Endothelial cell (in vitro differentiated cells): ENCODE measurements at regions not wholly inside any gene's neighbourhood (a gene's known extent, or its start where the extent isn't known, plus 50 kb on each side); places are given as distances from the start of the nearest gene placed in this dataset.

Experiments
- DNase-seq: peaks from one replicate; pipeline ENCODE4 v3.0.0; 2021; ENCODE audit warnings: low spot score
- H3K27ac Mint-ChIP-seq: one replicate; pipeline ENCODE4 v1.8.0; 2021; ENCODE audit warnings: mixed read lengths, inconsistent platforms; ENCODE audit not compliant: unreplicated experiment
- H3K27me3 Mint-ChIP-seq: one replicate; pipeline ENCODE4 v1.8.0; 2021; ENCODE audit warnings: mild to moderate bottlenecking, moderate library complexity, mixed read lengths, inconsistent platforms; ENCODE audit not compliant: unreplicated experiment
- H3K36me3 Mint-ChIP-seq: one replicate; pipeline ENCODE4 v1.8.0; 2021; ENCODE audit warnings: mild to moderate bottlenecking, low read depth, mixed read lengths, inconsistent platforms; ENCODE audit not compliant: unreplicated experiment
- H3K4me1 Mint-ChIP-seq: one replicate; pipeline ENCODE4 v1.8.0; 2021; ENCODE audit warnings: mild to moderate bottlenecking, mixed read lengths, inconsistent platforms; ENCODE audit not compliant: unreplicated experiment
- H3K4me3 Mint-ChIP-seq: one replicate; pipeline ENCODE4 v1.8.0; 2021; ENCODE audit warnings: mild to moderate bottlenecking, mixed read lengths, inconsistent platforms; ENCODE audit not compliant: unreplicated experiment
- H3K9me3 Mint-ChIP-seq: one replicate; pipeline ENCODE4 v1.8.0; 2021; ENCODE audit warnings: mixed read lengths, inconsistent platforms; ENCODE audit not compliant: unreplicated experiment
- CTCF ChIP-seq: fragments of 200-600 bp; sonication (generic); IDR thresholded peaks from one replicate; pipeline ENCODE4 v1.5.0; 2021; ENCODE audit warnings: antibody characterized with exemption; ENCODE audit not compliant: unreplicated experiment

- peaks cover 5% of the 10 kb centered on the region for H3K27me3 Mint-ChIP-seq
- TF ChIP-seq CTCF = no peak
- DNase-seq = no peak
- peaks cover 13% of the 10 kb centered on the region for H3K36me3 Mint-ChIP-seq
- peak overlapping the region; percentile 96 for H3K27ac Mint-ChIP-seq
- H3K4me3 Mint-ChIP-seq = no peak overlapping the region
- H3K4me1 Mint-ChIP-seq = peaks cover 87% of the 10 kb centered on the region
- H3K9me3 Mint-ChIP-seq = no peaks in the 10 kb centered on the region
Observed at GRCh38 chr13:99053636-99054233, 75.9 kb upstream of the DOCK9 start.

- peak; percentile 52 for DNase-seq
- H3K36me3 Mint-ChIP-seq = peaks cover 19% of the 10 kb centered on the region
- peak overlapping the region; percentile 43 for H3K4me3 Mint-ChIP-seq
- H3K9me3 Mint-ChIP-seq = no peaks in the 10 kb centered on the region
- peaks cover 11% of the 10 kb centered on the region for H3K27me3 Mint-ChIP-seq
- H3K4me1 Mint-ChIP-seq = peaks cover 86% of the 10 kb centered on the region
- no peak for TF ChIP-seq CTCF
- H3K27ac Mint-ChIP-seq = peak overlapping the region; percentile 96
Observed at GRCh38 chr13:99055281-99055680, 77.4 kb upstream of the DOCK9 start.

- Mint-ChIP-seq H3K27me3 (peaks cover 11% of the 10 kb centered on the region), H3K4me1 (peaks cover 88% of the 10 kb centered on the region), H3K9me3 (no peaks in the 10 kb centered on the region), H3K36me3 (peaks cover 16% of the 10 kb centered on the region), H3K27ac (no peak overlapping the region), H3K4me3 (no peak overlapping the region)
- TF ChIP-seq CTCF = no peak
- DNase-seq = no peak
Observed at GRCh38 chr13:99055735-99056134, 77.9 kb upstream of the DOCK9 start.

DNA sequence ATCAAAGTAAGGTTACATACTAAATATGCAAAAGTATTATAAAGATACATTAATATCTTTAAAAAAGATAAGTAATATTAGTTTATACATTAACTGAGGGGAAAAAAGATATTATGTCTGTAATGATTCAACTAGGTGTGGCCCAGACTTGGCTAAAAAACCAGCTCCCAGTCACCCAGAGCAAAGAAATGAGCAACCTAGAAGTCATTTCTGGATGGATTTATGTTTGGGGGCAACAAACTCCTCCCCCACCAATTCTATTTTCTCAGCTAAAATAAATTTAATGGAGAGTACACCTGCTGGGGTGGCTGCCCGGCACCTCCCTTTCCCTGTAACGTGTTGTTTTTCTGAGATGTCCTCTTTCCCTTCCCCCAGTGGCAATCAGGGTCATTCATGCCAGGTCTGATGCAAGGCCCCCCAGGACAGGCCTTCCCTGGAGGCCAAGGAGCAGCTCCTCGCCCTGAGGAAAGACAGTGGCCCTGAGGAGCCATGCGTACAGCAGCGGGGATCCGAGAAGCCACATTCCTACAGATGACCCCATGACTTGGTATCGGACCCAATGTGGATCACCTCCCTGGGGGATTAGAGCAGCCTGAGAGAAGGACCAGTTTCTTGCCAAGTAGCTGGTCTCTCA, 78.6 kb upstream of the DOCK9 start:
- no peaks in the 10 kb centered on the region for H3K9me3 Mint-ChIP-seq
- DNase-seq = no peak
- peaks cover 15% of the 10 kb centered on the region for H3K36me3 Mint-ChIP-seq
- H3K4me3 Mint-ChIP-seq = no peak overlapping the region
- peaks cover 88% of the 10 kb centered on the region for H3K4me1 Mint-ChIP-seq
- TF ChIP-seq CTCF = no peak
- peaks cover 8% of the 10 kb centered on the region for H3K27me3 Mint-ChIP-seq
- peak overlapping the region; percentile 62 for H3K27ac Mint-ChIP-seq

DNA sequence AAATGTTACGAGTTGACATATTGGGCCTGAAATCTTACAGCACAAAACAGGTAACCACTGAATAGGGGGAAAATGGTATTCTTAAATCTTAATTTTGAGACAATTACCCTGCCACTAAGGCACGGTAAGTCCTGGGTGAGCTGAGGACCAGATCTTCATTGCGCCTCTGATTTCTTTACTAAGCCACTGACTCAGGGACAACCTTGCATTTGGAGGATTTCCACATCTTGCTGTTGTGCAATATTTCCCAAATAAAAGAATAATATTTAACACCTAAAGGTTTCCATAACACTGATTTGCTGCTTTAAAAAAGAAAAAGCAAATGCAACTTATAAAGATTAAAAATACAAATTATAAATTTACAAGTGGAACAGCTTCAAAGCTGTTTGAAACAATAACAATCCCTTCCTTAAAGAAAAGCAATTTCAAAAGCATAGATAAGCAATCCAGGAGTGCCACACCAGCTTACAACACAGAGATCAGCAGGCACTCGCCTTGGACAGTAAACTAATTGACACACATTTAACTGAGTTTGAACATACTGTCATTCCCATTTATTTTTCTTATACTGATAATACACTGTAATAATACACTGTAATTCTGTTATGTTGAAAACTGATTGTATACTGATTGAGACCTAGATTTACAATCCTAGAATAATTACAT, 79.6 kb upstream of the DOCK9 start:
- Mint-ChIP-seq H3K27ac (peak overlapping the region; percentile 62), H3K9me3 (no peaks in the 10 kb centered on the region), H3K4me1 (peaks cover 87% of the 10 kb centered on the region), H3K36me3 (peaks cover 12% of the 10 kb centered on the region), H3K27me3 (peaks cover 10% of the 10 kb centered on the region), H3K4me3 (peak overlapping the region; percentile 0)
- no peak for TF ChIP-seq CTCF
- DNase-seq = no peak
